ENCODE measurements at regions not wholly inside any gene's neighbourhood (a gene's known extent, or its start where the extent isn't known, plus 50 kb on each side); places are given as distances from the start of the nearest gene placed in this dataset.

DNA sequence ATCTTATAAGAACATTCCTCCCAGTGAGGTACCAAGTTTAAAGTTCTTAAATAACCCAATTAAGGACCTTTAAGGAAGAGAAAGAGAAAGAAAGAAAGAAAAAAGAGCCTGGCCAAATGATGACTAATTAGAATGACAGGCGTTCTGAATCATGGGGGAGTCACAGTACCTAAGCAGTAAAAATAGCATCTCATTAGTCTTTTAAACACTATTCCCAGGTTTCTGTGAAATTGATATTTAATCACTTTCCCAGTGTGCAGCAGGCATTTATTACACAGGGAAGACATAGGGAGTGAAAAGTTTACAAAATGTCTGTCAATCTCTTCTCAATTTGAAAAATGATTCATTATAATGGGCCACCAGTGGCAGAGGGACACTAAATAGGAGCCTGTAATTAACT lies 251.4 kb upstream of the MANEA start:
- Histone ChIP-seq H3K4me3 (ENCODE audit: low read depth, low read length) (no peak overlapping the region), H3K36me3 (ENCODE audit: control insufficient read depth, insufficient read depth, low read length) (no peaks in the 10 kb centered on the region), H3K27me3 (ENCODE audit: control insufficient read depth, insufficient read depth, low read length) (no peaks in the 10 kb centered on the region)
- TF ChIP-seq, protein P1, sequence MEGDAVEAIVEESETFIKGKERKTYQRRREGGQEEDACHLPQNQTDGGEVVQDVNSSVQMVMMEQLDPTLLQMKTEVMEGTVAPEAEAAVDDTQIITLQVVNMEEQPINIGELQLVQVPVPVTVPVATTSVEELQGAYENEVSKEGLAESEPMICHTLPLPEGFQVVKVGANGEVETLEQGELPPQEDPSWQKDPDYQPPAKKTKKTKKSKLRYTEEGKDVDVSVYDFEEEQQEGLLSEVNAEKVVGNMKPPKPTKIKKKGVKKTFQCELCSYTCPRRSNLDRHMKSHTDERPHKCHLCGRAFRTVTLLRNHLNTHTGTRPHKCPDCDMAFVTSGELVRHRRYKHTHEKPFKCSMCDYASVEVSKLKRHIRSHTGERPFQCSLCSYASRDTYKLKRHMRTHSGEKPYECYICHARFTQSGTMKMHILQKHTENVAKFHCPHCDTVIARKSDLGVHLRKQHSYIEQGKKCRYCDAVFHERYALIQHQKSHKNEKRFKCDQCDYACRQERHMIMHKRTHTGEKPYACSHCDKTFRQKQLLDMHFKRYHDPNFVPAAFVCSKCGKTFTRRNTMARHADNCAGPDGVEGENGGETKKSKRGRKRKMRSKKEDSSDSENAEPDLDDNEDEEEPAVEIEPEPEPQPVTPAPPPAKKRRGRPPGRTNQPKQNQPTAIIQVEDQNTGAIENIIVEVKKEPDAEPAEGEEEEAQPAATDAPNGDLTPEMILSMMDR (IDR thresholded peaks at IDR 0.05; ENCODE audit: insufficient read depth, low read length, poor library complexity, severe bottlenecking) = no peak
- DNase-seq (ENCODE audit: low read depth) = peak; percentile 16

DNA sequence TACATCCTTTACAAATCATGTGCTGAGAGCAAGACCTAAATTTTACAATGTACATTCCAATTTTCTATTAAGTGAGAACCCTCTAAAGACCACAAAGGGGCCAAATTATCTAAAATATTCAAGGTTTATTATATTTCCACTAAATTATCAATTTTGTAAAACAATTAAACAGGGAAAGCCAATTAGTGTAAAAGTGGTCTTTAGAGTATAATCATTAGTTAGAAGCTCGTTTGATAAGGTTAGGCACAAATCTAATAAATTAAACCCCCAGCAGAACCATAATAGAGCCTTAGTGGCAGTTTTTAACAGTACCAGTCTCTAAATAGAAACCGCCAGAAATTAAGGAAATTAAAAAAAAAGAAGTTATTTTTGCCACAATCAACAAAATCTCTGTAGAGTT lies 249.1 kb upstream of the MANEA start:
- no peak for DNase-seq (ENCODE audit: low read depth)
- H3K27me3 ChIP-seq (ENCODE audit: control insufficient read depth, insufficient read depth, low read length) = no peaks in the 10 kb centered on the region
- H3K36me3 ChIP-seq (ENCODE audit: control insufficient read depth, insufficient read depth, low read length) = no peaks in the 10 kb centered on the region
- no peak overlapping the region for H3K4me3 ChIP-seq (ENCODE audit: low read depth, low read length)
- TF ChIP-seq, protein P1 (IDR thresholded peaks at IDR 0.05; ENCODE audit: insufficient read depth, low read length, poor library complexity, severe bottlenecking) = no peak

DNA sequence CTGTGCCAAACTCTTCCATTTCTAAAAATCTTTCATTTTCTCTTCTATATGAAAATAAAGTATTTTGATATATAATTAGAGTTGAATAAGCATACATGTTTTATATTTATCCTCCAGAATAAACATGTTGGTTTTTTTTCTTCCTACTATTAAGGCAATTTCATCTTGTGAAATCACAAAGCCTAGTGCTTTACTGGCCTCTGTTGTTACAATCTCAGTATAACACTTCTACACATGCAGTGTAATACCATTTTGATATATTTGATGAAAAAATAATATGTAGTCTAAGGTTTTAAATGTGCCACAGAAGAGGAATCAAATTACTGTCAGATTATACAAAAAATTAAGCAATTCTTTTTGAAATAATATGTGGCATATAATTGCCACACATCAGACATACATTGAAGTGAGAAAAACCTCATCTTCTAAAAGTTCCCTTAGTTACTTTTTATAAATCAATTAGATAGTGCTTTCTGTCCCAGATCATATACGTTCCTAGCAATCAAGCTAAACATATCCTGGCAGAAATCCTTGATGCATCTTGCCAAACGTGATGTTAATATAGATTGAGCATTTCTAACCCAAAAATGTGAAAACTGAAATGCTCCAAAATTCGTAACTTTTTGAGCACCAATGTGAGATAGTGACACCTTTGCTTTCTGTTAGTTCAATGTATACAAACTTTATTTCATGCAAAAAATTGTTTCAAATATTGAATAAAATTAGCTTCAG lies 225.1 kb upstream of the MANEA start:
- TF ChIP-seq, protein P1 (IDR thresholded peaks at IDR 0.05; ENCODE audit: insufficient read depth, low read length, poor library complexity, severe bottlenecking) = no peak
- DNase-seq (ENCODE audit: low read depth) = no peak
- H3K36me3 ChIP-seq (ENCODE audit: control insufficient read depth, insufficient read depth, low read length) = no peaks in the 10 kb centered on the region

DNA sequence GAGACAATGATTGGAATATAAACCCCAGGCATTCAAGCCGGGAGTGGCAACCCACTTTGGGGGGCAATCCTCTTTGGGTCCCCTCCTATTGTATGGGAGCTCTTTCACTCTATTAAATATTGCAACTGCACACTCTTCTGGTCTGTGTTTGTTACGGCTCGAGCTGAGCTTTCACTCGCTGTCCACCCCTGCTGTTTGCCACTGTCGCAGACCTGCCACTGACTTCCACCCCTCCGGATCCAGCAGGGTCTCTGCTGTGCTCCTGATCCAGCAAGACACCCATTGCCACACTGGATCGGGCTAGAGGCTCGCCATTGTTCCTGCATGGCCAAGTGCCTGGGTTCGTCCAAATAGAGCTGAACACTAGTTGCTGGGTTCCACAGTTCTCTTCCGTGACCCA lies 222.8 kb upstream of the MANEA start:
- no peaks in the 10 kb centered on the region for H3K27me3 ChIP-seq (ENCODE audit: control insufficient read depth, insufficient read depth, low read length)
- DNase-seq (ENCODE audit: low read depth) = no peak
- no peaks in the 10 kb centered on the region for H3K36me3 ChIP-seq (ENCODE audit: control insufficient read depth, insufficient read depth, low read length)
- TF ChIP-seq, protein P1 (IDR thresholded peaks at IDR 0.05; ENCODE audit: insufficient read depth, low read length, poor library complexity, severe bottlenecking) = no peak
- H3K4me3 ChIP-seq (ENCODE audit: low read depth, low read length) = no peak overlapping the region

More for the DNA sequence above, 225.1 kb upstream of the MANEA start:
- Histone ChIP-seq H3K4me3 (ENCODE audit: low read depth, low read length) (no peak overlapping the region), H3K27me3 (ENCODE audit: control insufficient read depth, insufficient read depth, low read length) (no peaks in the 10 kb centered on the region)

DNA sequence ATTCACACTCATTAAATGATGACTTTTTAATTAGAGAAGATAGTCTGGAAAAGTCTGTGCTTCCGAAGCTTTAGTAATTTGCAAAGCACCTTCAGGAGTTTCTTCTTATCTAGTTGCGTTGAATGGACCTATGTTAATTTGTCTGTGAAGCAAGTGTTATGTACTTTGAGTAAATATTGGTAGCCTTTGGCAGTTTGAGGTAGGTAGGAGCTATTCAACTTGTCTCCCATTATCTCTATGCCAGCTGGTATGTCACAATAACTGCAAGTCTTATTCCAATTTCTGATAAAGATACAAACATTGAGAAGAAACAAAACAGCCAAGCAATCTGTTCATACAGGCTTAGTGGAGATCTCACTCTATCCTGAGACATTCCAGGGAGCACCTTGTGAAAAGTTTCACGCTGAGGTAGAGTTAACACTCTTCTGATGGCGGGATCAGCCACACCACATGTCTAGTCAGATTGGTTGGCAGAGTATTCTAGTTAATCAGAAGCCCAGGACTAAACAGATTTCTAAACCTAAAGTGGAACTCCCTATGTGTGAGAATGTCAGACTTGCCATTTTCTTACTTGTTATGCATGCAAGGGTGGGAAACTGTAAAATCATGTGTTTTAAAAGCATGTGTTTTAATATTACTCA lies 219.8 kb upstream of the MANEA start:
- TF ChIP-seq, protein P1 (IDR thresholded peaks at IDR 0.05; ENCODE audit: insufficient read depth, low read length, poor library complexity, severe bottlenecking) = no peak
- no peak for DNase-seq (ENCODE audit: low read depth)
- H3K36me3 ChIP-seq (ENCODE audit: control insufficient read depth, insufficient read depth, low read length) = no peaks in the 10 kb centered on the region

More for the DNA sequence above, 219.8 kb upstream of the MANEA start:
- Histone ChIP-seq H3K4me3 (ENCODE audit: low read depth, low read length) (no peak overlapping the region), H3K27me3 (ENCODE audit: control insufficient read depth, insufficient read depth, low read length) (no peaks in the 10 kb centered on the region)
